Right ventricle myocardium inferior (tissue), 1 donor: ENCODE measurements at regions not wholly inside any gene's neighbourhood (a gene's known extent, or its start where the extent isn't known, plus 50 kb on each side); places are given as distances from the start of the nearest gene placed in this dataset.
"Not testable (repeated sequence)": the region's sequence is repeated elsewhere in the genome, so short reads cannot be mapped to it uniquely, and the experiment has no call there.

Experiments used
- ATAC-seq: fragments of 200-7000 bp; cut with Tn5 transposase; one replicate; pipeline ENCODE4 v1.9.1; 2020; ENCODE audit warnings: mild to moderate bottlenecking, moderate library complexity
- DNase-seq: peaks from one replicate; pipeline ENCODE4 v3.0.0; 2021; ENCODE audit errors: missing footprints
- intact Hi-C: fragments of 100-400 bp; cut with DNase I; formaldehyde crosslinking; loops from one replicate; pipeline ENCODE4 v1.11.0; 2022
- donor health status: DM: no; HTN: yes; CAD: no; lungs with severe emphysema.

DNA sequence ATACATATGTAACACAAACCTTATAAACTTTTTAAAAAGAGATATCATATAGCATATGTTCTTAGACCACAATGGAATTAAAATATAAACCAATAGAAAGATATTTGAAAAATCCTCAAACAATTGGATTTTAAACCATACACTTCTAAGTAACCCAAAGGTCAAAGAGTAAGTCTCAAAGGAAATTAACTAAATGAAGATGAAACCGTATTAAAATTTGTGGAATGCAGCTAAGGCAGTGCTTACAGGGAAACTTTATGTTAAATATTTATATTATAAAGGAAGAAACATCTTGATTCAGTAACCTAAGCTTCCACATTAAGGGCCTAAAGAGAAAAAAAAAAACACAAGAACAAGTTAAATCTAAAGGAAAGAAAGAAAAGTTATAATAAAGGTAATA, 966.1 kb downstream of the SLC4A3 start:
- no peak for DNase-seq
- intact Hi-C loops = no loop called here
- ATAC-seq = no peak

DNA sequence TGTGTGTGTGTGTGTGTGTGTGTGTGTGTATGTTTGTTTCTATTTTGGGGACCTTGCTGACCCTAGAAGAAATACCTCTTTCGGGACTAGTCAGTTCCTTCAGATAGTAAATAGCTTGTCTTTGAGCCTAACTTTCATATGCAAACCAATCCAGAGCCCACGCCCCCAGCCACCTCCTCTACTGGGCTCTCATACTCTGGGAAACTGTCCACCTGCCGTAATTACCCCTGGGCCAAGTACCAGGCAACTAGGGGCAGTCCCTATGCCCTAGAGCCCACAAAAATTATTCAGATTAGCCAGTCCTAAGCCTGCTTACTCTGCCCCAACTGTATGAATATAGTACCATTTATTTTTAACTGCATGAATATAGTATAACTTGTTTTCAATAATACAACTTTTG, 970.4 kb downstream of the EPHA4 start:
- DNase-seq (no peak), ATAC-seq (no peak)
- intact Hi-C loops = no loop called here

DNA sequence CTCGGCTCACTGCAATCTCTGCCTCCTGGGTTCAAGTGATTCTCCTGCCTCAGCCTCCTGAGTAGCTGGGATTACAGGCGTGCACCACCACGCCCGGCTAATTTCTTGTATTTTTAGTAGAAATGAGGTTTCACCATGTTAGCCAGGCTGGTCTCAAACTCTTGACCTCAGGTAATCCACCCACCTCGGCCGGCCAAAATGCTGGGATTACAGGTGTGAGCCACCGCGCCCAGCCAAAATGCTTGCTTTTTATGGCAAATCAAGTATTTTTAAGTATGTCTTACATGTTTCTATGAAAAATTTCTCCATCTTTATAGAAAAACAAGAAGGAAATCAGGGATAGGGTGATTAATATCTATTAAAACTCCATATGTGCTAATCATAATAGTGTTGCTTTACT, 959.1 kb downstream of the EPHA4 start:
- ATAC-seq, intact Hi-C loops: not testable (repeated sequence)
- peak; percentile 52 for DNase-seq

DNA sequence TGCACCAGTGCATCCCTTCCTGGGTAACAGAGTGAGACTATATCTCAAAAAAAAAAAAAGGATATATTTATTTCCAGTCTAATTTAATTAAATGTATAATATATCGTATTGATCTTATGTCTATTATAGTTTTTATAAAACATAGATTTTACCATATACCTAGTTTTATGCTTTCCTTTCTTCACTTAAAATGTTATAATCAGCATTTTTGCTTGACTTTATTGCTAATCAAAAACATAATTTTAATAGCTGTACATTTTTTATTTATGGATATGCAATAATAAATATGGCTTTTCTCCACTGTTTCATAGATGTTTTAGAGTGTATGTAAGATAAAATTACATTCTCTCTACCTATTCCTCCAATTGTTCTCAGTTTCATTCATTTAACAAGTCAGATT, 958.0 kb downstream of the EPHA4 start:
- DNase-seq (no peak), ATAC-seq (no peak)
- intact Hi-C loops = no loop called here

DNA sequence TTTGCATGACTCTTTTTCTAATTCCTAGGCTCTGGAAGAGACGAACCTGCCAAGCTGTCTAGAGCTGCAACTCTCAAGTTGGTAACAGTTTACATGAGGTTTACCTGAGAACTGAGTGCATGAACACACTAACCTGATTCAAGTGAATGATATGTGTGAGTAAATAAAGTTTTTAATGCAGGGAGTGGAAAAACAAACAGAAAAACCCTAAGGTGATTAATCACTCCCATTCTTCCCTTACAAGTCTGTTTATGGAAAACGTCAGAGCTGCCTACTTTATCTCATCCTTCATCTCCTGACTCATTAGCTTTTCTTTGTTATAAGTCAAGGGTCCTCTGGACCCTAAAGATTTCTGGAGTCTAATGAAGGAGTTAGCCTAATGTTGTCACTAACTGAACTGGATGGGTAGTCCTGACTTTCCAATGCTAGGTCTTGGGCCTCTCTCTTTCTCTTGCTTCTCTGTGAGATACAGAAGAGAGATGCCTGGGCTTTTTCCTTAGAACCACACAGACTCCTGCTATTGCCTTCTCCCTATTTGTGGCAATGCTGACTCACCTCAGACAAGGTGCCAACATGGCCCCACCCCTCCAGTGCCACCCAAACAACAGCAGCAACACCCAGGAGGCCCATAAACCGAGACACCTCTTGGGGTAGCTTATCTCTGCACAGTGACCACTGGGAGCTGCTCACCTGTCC, 952.4 kb downstream of the EPHA4 start:
- intact Hi-C loops = no loop called here
- no peak for DNase-seq
- no peak for ATAC-seq

DNA sequence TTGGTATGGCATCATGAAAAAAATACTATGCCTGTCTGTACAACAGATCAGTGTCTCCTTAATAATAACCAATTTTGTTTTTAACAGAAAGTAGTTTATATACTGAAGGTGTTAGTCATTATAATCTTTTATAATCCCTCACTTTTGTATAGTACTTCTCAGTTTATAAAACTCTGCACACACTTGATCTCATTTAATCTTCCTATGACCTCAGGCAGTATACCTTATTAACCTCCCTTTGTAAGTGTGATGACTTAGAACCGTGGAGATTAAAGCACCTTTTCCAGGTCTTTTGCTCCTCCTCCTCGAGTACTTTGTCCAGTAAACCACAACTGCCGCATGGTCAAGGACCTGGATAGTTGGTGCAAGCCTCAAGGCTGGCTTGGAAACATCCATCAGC, 945.5 kb downstream of the EPHA4 start:
- intact Hi-C loops = no loop called here
- ATAC-seq = no peak
- DNase-seq = no peak

DNA sequence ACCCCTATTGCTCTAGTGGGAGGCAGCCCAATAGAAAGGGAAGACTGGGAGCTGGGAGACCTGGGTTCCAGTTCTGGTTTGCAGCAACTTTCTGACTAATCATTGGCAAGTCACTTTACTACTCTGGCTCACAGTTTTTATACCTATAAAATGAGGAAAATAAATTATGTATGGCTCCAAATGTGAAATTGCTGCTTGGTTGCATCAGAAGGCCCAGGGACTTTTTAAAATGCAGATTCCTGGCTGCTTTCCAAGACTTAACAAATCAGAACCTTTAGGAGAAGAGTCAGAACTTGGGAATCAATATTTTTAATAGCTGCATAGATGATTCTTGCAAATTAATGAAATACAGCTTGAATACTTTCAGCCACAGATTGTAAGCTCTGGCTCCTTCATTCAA, 943.9 kb downstream of the EPHA4 start:
- ATAC-seq = no peak
- intact Hi-C loops = no loop called here
- DNase-seq = no peak

DNA sequence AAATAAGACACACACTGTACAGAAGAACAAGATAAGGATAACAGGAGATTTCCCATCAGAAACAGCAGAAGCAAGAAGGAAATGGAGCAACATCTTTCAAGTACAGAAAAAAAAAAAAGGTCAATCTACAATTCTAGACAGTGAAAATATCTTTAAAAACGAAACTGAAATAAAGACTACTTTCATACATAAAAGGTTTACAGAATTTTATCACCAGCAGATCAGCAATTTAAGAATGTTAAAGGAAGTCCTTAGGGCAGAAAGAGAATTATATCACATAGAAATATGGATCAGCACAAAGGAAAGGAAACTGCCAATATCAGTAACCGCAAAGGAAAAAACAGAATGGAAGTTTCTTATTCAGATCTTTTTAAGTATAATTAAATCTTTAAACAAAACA, 931.0 kb downstream of the EPHA4 start:
- intact Hi-C loops = no loop called here
- DNase-seq (no peak), ATAC-seq (no peak)

DNA sequence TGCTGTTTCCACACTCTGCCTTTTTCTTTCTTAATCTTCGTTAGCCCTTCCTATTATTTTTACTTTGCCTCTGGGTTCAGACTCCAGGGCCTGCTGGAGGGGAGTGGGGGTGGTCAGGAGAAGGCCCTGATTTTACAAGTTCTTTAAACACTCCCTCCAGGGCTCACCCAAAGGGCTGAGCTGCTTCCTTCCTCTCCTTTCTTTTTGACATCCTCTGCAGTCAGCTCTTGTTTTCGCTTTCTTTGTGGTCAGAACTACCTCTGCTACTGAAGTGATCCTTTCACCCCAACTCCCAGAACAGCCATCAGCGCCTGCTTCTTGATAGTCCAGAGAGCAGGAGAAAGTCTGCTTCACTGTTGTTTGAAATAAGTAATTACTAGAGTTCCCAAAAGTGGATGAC, 925.7 kb downstream of the EPHA4 start:
- intact Hi-C loops = no loop called here

DNA sequence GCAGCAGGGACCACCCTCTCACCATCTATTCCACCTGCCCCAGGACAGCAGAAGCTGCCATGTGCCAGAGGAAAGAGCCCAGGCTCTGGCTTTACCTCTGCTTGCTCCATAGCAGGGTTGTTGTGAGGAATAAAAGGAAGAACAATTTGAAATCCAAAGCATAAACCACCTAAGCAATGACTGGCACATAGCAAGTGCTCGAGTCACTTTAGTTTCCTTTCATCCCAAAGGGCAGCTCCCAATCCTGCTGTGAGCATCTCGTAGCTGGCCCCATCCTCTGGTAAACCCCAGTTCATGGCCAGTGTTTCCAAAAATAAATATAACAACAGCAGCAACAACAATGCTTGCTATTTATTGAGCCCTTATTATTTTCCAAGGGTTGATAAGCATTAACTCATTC, 923.5 kb downstream of the EPHA4 start:
- intact Hi-C loops = no loop called here
- ATAC-seq = no peak
- no peak for DNase-seq

More for the DNA sequence above, 925.7 kb downstream of the EPHA4 start:
- DNase-seq = no peak
- ATAC-seq = no peak

DNA sequence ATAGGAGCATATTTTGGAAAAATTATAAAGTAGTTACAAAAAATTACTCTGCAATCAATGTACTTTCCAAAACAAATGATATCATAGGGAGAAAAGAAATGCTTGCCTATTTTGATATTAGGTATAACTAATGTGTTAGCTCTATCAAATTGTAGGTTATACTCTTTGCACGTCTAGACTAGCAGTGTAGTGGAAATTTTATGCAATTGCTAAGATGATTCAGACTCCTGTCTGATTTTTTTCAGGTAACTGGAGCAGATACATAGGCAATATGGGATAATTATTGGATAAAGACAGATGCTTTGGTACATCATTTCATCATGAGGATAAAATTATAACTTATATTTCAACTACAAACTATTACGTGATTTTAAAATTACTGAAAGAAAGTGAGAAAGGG, 918.3 kb downstream of the EPHA4 start:
- intact Hi-C loops = no loop called here
- ATAC-seq (no peak), DNase-seq (no peak)

DNA sequence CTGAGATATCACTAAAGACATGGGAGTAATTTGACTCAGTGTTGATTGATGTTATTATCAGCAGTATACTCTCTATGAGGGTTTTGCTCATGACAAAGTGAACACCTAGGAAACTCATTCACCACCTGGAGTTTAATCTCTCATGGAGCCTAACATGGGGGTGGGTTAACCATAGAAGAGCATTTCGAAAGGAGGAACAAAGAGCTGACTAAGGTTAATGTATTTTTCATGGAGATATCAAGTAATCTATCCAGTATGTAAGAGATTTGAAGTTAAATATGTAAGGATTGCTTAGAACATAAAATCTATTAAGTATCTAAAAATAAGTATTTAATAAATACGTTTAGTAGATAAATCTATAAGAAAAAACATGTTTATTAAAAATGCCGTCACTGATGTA, 917.8 kb downstream of the EPHA4 start:
- DNase-seq (no peak), ATAC-seq (no peak)
- intact Hi-C loops = no loop called here

DNA sequence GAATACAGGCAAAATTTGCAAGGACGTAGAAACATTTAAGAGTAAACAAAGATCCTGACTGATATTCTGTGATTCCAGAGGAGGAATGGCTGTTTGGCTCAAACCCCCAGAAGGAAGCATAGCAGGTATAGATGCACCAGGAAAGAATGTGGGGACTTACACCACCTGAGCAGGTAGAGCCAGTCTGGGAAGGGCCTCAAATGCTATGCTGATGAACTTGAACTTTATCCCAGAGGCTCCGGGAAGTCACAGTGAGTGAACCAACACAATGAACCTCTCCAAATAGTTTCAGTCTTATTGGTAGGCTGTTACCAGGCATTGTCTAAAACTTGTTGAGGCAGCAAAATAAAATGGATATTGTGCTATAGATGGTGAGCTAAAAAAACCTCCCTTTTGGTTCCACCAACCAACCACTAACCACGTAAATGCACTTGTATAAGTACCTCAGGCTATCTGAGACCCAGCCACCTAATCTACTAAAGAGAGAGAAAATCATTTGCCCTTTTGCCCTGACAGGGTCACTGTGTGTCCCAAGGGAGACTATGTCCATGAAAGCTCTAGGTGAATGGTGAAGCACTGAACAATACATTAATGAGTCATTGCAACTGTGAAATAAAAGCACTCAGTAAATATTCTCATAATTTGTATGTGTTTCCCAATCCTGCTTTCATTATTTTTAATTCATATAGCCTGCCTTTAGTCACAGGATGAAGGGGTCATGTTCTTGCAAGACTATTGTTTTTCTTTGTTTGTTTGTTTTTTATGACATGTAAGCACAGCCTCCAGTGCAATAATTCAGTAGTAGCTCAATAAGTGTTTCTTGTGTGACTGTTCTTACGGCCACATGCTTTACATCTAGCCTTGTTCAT, 911.6 kb downstream of the EPHA4 start:
- no peak for DNase-seq
- ATAC-seq = no peak
- intact Hi-C loops = no loop called here

DNA sequence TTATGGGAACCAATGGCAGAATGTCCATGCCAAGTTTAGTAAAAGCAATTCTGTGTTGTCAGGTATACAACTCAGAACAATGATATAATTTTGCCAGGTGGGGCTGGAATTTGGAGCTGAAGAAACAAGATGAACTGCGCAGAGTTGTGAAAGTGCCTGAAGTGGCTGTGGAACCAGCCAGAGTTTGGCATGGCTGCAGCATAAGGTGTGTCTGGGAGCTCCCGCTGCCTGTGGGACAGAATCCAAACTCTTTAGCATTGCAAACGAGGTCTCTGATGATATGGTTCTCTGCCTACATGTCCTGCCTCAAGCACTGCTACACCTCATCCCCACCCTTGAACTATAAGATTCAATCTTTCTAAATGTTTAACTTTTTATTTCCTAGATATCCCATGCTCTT, 909.7 kb downstream of the EPHA4 start:
- intact Hi-C loops = no loop called here
- no peak for ATAC-seq
- no peak for DNase-seq

DNA sequence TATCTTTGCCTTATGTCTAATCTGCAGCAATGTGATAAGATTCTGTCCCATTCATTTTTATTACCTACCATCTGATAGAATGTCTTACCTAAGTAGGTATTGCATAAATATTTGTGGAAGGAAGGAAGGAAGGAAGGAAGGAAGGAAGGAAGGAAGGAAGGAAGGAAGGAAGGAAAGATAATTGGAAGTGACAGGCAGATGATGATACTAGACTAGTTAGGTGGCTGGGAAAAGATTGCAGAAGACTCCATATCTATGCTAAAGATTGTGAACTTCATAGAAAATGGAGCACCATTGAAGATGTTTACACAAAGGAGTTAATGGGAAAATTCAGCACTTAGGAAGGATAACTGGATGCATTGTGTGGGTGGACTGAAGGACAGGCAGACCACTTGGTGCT, 909.0 kb downstream of the EPHA4 start:
- no peak for ATAC-seq
- no peak for DNase-seq
- intact Hi-C loops = no loop called here

DNA sequence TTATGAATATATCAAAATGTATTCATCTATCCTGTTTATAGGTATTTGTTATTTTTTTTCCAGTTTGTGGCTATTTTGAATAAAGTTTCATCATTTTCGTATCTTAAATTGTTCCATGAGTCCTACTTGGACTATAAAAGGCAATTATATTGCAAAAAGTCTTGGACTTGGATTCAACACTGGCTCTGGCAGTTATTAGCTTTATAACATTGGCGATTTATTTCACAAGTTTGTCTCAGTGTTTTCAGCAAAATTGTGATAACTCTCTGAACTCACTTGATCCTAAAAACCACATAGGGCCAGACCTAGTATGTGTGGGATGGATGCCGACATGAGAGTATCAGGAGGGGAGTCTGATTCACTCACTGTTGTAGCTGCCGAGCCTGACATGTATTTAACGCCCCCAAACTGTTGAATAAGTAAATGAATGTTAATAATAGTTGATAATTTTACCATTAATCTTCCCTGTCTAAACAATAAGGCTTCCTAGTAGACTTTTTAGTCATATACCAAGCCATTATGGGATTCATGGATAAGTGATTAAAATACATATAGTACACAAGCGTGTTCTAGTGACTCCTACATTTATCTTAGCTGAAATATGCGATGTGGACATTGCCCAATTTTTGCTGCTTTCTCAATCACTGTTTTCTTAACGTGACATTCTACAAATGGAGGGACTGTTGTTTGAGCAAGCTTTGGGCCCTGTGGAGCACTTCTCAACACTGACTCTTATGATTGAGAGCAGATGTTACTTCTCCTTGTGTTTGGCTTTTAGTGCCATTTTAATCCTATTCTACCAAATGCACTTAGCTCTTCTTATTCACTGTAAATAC, 907.6 kb downstream of the EPHA4 start:
- intact Hi-C loops = no loop called here
- DNase-seq (no peak), ATAC-seq (peak; percentile 95)

DNA sequence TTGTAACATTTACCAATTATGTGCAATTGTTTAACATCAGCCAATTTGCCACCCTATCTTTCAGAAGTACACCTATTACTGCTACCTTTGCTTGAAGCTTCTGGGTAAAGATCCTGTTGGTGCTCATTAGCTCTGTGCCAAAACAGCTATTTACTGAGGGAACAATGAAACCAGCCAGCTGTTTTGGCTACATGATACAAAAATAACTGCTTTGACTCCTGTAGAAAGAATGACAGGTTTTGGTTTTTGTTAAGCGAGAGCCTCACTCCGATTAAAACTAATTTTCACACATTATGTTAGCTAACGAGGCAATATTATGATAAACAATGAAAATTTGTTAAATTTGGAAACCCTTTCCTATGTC, 907.0 kb downstream of the EPHA4 start:
- intact Hi-C loops = no loop called here
- ATAC-seq (peak; percentile 20), DNase-seq (no peak)

DNA sequence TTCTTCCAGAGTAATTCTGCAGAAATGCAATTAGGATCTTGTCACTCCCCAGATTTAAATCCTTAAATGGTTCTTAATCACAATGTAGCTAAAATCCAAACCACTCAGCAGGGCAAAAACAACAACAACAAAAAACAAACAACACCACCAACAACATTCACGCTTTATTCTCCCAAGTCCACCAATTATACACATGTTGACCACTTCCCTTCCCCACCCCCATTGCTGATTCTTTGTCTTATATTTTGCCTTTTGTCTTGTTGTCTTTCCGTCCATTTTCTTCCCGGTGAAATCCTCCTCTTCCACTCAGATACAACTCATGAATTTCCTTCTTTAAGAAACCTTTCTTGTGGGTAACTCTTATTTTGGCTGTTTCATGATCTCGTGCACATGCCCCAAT, 902.8 kb downstream of the EPHA4 start:
- ATAC-seq = no peak
- no peak for DNase-seq
- intact Hi-C loops = no loop called here

DNA sequence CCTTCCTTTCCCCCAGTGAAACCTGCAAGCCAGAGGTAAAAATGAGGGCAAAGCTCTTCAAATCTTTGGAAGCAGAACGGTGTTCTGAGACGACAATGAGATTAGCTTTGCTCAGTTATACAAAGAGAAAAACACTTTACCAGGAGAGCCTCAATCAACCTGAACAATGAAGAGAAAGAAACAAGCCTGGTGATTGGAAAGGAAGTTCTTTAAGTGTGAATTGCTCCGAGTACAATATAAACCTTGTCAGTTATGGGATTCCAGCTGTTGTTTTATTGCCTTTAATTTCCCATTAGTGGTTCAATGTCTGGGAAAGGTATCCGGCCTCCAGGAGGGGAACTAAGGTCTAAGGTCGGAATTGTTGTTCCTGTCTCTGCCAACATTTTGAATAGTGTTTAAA, 901.6 kb downstream of the EPHA4 start:
- ATAC-seq (no peak), DNase-seq (no peak)
- intact Hi-C loops = no loop called here
